GM18907 (cell line): ENCODE measurements at regions not wholly inside any gene's neighbourhood (a gene's known extent, or its start where the extent isn't known, plus 50 kb on each side); places are given as distances from the start of the nearest gene placed in this dataset.

Experiments used
- ATAC-seq: cut with Tn5 transposase; IDR thresholded peaks from one replicate; pipeline ENCODE4 v1.9.1; 2021; ENCODE audit warnings: mild to moderate bottlenecking, moderate library complexity; ENCODE audit not compliant: unreplicated experiment

- ATAC-seq: no peak
These were observed 86.1 kb downstream of the ADRA2C start for GRCh38 chr4:3852309-3852708.

- no peak for ATAC-seq
These were observed 86.5 kb downstream of the ADRA2C start for GRCh38 chr4:3852711-3853110.

GRCh38 chr4:3853388-3854035 is 87.3 kb downstream of the ADRA2C start:
- no peak for ATAC-seq

- ATAC-seq: no peak
These were observed 88.5 kb downstream of the ADRA2C start for GRCh38 chr4:3854661-3855060.

- ATAC-seq: no peak
These were observed 89.5 kb downstream of the ADRA2C start for GRCh38 chr4:3855646-3856045.

GRCh38 chr4:3856604-3857204 is 90.5 kb downstream of the ADRA2C start:
- no peak for ATAC-seq

- no peak for ATAC-seq
These were observed 91.2 kb downstream of the ADRA2C start for GRCh38 chr4:3857269-3857926.

GRCh38 chr4:3858046-3858730 is 92.0 kb downstream of the ADRA2C start:
- ATAC-seq: no peak

GRCh38 chr4:3858765-3859388 is 92.7 kb downstream of the ADRA2C start:
- no peak for ATAC-seq

GRCh38 chr4:3859571-3859970 is 93.4 kb downstream of the ADRA2C start:
- no peak for ATAC-seq

GRCh38 chr4:3860061-3860912 is 94.1 kb downstream of the ADRA2C start:
- ATAC-seq: no peak

- ATAC-seq: no peak
These were observed 94.9 kb downstream of the ADRA2C start for GRCh38 chr4:3860913-3861636.

- ATAC-seq: no peak
These were observed 95.8 kb downstream of the ADRA2C start for GRCh38 chr4:3861720-3862639.

GRCh38 chr4:3862640-3863420 is 96.6 kb downstream of the ADRA2C start:
- no peak for ATAC-seq

- no peak for ATAC-seq
These were observed 97.9 kb downstream of the ADRA2C start for GRCh38 chr4:3863841-3864741.

- ATAC-seq: no peak
These were observed 98.8 kb downstream of the ADRA2C start for GRCh38 chr4:3864742-3865721.
